ENCODE measurements at regions not wholly inside any gene's neighbourhood (a gene's known extent, or its start where the extent isn't known, plus 50 kb on each side); places are given as distances from the start of the nearest gene placed in this dataset.

DNA sequence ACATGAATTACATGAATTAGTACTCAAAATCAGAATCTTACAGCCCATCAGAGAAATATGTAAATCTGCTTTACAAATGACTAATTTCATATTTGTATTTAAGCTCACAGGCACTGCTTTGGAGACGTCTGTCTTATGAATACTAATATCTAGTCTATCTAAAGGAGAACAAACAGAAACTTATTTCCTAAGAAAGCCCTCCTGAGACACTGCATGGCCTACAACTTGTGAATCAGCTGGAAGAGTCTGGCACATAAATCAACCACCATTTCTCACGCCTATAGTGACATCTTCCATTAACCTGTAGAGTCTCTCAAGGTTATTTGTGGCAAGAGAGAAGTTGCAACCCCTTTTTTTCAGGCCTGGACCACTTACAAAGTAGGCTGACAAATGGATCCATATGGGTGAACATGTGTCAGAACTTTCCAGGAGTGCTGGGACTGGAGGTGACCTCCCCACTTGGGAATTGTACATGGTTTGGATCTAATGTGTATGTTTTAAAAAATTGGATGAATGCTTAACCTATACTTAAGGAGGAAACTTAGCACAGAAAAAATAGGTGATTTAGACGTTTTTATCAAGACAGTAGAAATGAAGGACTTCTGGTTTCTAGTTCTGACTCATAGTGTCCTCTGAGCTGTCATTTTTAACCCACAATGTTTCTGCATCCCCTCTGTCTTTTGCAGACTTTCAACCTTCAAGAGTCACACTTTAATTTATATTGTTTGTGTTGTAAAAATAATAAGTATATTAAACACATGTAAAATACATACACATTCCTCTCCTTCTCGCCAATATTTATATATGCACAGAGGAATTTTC, 83.2 kb upstream of the ARHGAP24 start:
- Histone ChIP-seq H3K4me1 (replicated peaks in 1 of 2; ENCODE audit: control insufficient read depth in 2 of 2, insufficient read depth in 2 of 2, low read length in 2 of 2) (no peaks in the 10 kb centered on the region), H4K20me1 (replicated peaks; ENCODE audit: control insufficient read depth, insufficient read depth, low read length) (no peaks in the 10 kb centered on the region), H2AFZ (ENCODE audit: low read depth, low read length) (no peak overlapping the region), H3K36me3 (ENCODE audit: control insufficient read depth, insufficient read depth, low read length) (no peaks in the 10 kb centered on the region), H3K9ac (ENCODE audit: insufficient read depth in 1 of 2, low read depth in 2 of 2, low read length in 2 of 2) (no peak overlapping the region), H3K27ac (ENCODE audit: extremely low read depth, low read depth, low read length) (no peak overlapping the region), H3K9me3 (replicated peaks; ENCODE audit: control insufficient read depth, insufficient read depth, low read depth, low read length) (no peaks in the 10 kb centered on the region), H3K9me1 (ENCODE audit: control insufficient read depth, insufficient read depth, low read length) (no peaks in the 10 kb centered on the region), H3K4me2 (ENCODE audit: insufficient read depth, low read length) (no peak overlapping the region), H3K4me3 (no peak overlapping the region), H3K79me2 (ENCODE audit: control insufficient read depth, insufficient read depth, low read length) (no peaks in the 10 kb centered on the region), H3K27me3 (ENCODE audit: control insufficient read depth in 2 of 2, insufficient read depth in 2 of 2, low read length in 2 of 2) (no peaks in the 10 kb centered on the region)
- no peak for FAIRE-seq
- DNase-seq (ENCODE audit: extremely low read depth in 1 of 4, low spot score in 3 of 4) = no peak
- in situ Hi-C loops (cut with MboI) = no loop called here
- POLR2A ChIA-PET = no interaction called here
- 1% methylated on average over 4 of the region's 4 CpGs for WGBS (ENCODE audit: insufficient coverage, low coverage, missing lambda C conversion rate)
- no TSS peak for BruUV-seq (replicated peaks)
- CTCF ChIA-PET (ENCODE audit: low intra/inter-chr PET ratio) = no interaction called here
- intact Hi-C loops (cut with micrococcal nuclease) = no loop called here
- no peak for ATAC-seq
- TF ChIP-seq, protein P1, sequence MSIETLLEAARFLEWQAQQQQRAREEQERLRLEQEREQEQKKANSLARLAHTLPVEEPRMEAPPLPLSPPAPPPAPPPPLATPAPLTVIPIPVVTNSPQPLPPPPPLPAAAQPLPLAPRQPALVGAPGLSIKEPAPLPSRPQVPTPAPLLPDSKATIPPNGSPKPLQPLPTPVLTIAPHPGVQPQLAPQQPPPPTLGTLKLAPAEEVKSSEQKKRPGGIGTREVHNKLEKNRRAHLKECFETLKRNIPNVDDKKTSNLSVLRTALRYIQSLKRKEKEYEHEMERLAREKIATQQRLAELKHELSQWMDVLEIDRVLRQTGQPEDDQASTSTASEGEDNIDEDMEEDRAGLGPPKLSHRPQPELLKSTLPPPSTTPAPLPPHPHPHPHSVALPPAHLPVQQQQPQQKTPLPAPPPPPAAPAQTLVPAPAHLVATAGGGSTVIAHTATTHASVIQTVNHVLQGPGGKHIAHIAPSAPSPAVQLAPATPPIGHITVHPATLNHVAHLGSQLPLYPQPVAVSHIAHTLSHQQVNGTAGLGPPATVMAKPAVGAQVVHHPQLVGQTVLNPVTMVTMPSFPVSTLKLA (conservative IDR thresholded peaks at IDR 0.05) = no peak
- TF ChIP-seq, protein P2, sequence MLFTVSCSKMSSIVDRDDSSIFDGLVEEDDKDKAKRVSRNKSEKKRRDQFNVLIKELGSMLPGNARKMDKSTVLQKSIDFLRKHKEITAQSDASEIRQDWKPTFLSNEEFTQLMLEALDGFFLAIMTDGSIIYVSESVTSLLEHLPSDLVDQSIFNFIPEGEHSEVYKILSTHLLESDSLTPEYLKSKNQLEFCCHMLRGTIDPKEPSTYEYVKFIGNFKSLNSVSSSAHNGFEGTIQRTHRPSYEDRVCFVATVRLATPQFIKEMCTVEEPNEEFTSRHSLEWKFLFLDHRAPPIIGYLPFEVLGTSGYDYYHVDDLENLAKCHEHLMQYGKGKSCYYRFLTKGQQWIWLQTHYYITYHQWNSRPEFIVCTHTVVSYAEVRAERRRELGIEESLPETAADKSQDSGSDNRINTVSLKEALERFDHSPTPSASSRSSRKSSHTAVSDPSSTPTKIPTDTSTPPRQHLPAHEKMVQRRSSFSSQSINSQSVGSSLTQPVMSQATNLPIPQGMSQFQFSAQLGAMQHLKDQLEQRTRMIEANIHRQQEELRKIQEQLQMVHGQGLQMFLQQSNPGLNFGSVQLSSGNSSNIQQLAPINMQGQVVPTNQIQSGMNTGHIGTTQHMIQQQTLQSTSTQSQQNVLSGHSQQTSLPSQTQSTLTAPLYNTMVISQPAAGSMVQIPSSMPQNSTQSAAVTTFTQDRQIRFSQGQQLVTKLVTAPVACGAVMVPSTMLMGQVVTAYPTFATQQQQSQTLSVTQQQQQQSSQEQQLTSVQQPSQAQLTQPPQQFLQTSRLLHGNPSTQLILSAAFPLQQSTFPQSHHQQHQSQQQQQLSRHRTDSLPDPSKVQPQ (CRISPR knock-in tag; IDR thresholded peaks at IDR 0.05; ENCODE audit: borderline replicate concordance) = no peak
- TF ChIP-seq, protein P3, sequence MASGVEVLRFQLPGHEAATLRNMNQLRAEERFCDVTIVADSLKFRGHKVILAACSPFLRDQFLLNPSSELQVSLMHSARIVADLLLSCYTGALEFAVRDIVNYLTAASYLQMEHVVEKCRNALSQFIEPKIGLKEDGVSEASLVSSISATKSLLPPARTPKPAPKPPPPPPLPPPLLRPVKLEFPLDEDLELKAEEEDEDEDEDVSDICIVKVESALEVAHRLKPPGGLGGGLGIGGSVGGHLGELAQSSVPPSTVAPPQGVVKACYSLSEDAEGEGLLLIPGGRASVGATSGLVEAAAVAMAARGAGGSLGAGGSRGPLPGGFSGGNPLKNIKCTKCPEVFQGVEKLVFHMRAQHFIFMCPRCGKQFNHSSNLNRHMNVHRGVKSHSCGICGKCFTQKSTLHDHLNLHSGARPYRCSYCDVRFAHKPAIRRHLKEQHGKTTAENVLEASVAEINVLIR (CRISPR knock-in tag; IDR thresholded peaks at IDR 0.05) = no peak
- TF ChIP-seq SMARCA4 (IDR thresholded peaks at IDR 0.05) (no peak), HDAC6 (IDR thresholded peaks at IDR 0.05; ENCODE audit: low read depth, low read length) (no peak), DMBX1 (CRISPR knock-in tag; IDR thresholded peaks at IDR 0.05; ENCODE audit: borderline replicate concordance) (no peak), ADNP (tag; IDR thresholded peaks at IDR 0.05) (no peak)
- TF ChIP-seq, protein P4, sequence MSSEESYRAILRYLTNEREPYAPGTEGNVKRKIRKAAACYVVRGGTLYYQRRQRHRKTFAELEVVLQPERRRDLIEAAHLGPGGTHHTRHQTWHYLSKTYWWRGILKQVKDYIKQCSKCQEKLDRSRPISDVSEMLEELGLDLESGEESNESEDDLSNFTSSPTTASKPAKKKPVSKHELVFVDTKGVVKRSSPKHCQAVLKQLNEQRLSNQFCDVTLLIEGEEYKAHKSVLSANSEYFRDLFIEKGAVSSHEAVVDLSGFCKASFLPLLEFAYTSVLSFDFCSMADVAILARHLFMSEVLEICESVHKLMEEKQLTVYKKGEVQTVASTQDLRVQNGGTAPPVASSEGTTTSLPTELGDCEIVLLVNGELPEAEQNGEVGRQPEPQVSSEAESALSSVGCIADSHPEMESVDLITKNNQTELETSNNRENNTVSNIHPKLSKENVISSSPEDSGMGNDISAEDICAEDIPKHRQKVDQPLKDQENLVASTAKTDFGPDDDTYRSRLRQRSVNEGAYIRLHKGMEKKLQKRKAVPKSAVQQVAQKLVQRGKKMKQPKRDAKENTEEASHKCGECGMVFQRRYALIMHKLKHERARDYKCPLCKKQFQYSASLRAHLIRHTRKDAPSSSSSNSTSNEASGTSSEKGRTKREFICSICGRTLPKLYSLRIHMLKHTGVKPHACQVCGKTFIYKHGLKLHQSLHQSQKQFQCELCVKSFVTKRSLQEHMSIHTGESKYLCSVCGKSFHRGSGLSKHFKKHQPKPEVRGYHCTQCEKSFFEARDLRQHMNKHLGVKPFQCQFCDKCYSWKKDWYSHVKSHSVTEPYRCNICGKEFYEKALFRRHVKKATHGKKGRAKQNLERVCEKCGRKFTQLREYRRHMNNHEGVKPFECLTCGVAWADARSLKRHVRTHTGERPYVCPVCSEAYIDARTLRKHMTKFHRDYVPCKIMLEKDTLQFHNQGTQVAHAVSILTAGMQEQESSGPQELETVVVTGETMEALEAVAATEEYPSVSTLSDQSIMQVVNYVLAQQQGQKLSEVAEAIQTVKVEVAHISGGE (CRISPR knock-in tag; IDR thresholded peaks at IDR 0.05) = no peak

Data from K562 (cell line).